Neural crest cell (in vitro differentiated cells): ENCODE measurements at regions not wholly inside any gene's neighbourhood (a gene's known extent, or its start where the extent isn't known, plus 50 kb on each side); places are given as distances from the start of the nearest gene placed in this dataset.

ENCODE experiments used
- DNase-seq: peaks from one replicate; pipeline ENCODE4 v3.0.0; 2021; ENCODE audit warnings: low read depth, mixed read lengths, low spot score
- H3K27ac Mint-ChIP-seq: one replicate; pipeline ENCODE4 v1.8.0; 2021; ENCODE audit warnings: mild to moderate bottlenecking, mixed read lengths; ENCODE audit not compliant: unreplicated experiment
- H3K27me3 Mint-ChIP-seq: 2 replicates; pipeline ENCODE4 v1.8.0; 2021; ENCODE audit warnings: low read depth, mild to moderate bottlenecking, mixed read lengths
- H3K36me3 Mint-ChIP-seq: 2 replicates; pipeline ENCODE4 v1.8.0; 2021; ENCODE audit warnings: low read depth, mild to moderate bottlenecking, mixed read lengths
- H3K4me1 Mint-ChIP-seq: 2 replicates; pipeline ENCODE4 v1.8.0; 2021; ENCODE audit warnings: mixed read lengths
- H3K4me3 Mint-ChIP-seq: one replicate; pipeline ENCODE4 v1.8.0; 2021; ENCODE audit warnings: mild to moderate bottlenecking, mixed read lengths
- H3K9me3 Mint-ChIP-seq: 2 replicates; pipeline ENCODE4 v1.8.0; 2021; ENCODE audit warnings: mixed read lengths
- TF ChIP-seq, protein P1 (sequence below): fragments of 200-600 bp; sonication (generic); conservative IDR thresholded peaks from 2 replicates; pipeline ENCODE4 v1.5.0; 2021; ENCODE audit warnings: antibody characterized with exemption, mild to moderate bottlenecking

- Mint-ChIP-seq H3K36me3 (no peaks in the 10 kb centered on the region), H3K27me3 (no peaks in the 10 kb centered on the region), H3K9me3 (no peaks in the 10 kb centered on the region), H3K27ac (no peak overlapping the region), H3K4me1 (no peaks in the 10 kb centered on the region), H3K4me3 (no peak overlapping the region)
- DNase-seq: no peak
- TF ChIP-seq, protein P1, sequence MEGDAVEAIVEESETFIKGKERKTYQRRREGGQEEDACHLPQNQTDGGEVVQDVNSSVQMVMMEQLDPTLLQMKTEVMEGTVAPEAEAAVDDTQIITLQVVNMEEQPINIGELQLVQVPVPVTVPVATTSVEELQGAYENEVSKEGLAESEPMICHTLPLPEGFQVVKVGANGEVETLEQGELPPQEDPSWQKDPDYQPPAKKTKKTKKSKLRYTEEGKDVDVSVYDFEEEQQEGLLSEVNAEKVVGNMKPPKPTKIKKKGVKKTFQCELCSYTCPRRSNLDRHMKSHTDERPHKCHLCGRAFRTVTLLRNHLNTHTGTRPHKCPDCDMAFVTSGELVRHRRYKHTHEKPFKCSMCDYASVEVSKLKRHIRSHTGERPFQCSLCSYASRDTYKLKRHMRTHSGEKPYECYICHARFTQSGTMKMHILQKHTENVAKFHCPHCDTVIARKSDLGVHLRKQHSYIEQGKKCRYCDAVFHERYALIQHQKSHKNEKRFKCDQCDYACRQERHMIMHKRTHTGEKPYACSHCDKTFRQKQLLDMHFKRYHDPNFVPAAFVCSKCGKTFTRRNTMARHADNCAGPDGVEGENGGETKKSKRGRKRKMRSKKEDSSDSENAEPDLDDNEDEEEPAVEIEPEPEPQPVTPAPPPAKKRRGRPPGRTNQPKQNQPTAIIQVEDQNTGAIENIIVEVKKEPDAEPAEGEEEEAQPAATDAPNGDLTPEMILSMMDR: no peak
These were observed 1973.0 kb upstream of the AGA start for GRCh38 chr4:179415037-179415846.

DNA sequence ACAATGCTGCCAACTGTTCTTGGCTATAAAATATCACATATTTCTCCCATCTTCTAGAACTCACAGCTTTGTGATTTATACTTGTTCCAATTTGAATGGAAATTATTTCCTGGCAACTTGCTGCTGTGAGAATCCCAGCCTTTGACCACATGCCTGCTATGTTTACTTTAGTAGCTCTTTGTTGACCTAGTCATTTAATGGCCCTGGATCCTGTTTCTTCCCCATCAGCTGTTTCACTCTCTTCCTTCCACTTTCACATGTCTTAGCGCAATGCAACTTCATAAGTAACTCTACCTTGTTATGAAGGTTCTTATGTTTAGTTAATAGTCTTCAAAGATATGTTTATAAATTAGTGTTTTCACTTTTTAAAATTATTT is 1973.6 kb upstream of the AGA start:
- TF ChIP-seq, protein P1: no peak
- no peak overlapping the region for H3K27ac Mint-ChIP-seq
- H3K27me3 Mint-ChIP-seq: no peaks in the 10 kb centered on the region
- no peaks in the 10 kb centered on the region for H3K4me1 Mint-ChIP-seq
- H3K36me3 Mint-ChIP-seq: no peaks in the 10 kb centered on the region
- no peak for DNase-seq
- no peaks in the 10 kb centered on the region for H3K9me3 Mint-ChIP-seq
- H3K4me3 Mint-ChIP-seq: no peak overlapping the region

- Mint-ChIP-seq H3K9me3 (no peaks in the 10 kb centered on the region), H3K4me3 (no peak overlapping the region), H3K4me1 (no peaks in the 10 kb centered on the region), H3K27ac (no peak overlapping the region), H3K36me3 (no peaks in the 10 kb centered on the region), H3K27me3 (no peaks in the 10 kb centered on the region)
- no peak for DNase-seq
- TF ChIP-seq, protein P1: no peak
These were observed 1975.1 kb upstream of the AGA start for GRCh38 chr4:179417357-179417756.

DNA sequence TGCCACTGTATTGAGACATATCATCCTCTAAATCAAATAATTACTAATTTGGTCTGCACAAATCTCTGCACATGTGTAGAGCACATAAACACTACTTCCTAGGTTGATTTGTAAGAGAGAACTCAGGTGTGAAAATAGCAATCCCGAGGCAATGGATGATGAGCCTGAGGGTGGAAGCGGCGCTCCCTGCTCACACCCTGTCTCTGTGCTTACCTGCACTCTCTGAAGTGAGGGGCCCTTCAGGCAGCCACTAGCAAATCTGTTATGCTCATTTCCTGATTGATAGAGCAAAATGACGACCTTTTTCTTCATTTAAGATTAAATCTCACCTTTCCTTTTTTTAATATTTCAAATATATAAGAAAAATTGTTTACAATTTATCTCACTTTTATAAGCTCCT is 1995.7 kb upstream of the AGA start:
- Mint-ChIP-seq H3K36me3 (no peaks in the 10 kb centered on the region), H3K4me1 (no peaks in the 10 kb centered on the region), H3K27ac (no peak overlapping the region), H3K27me3 (no peaks in the 10 kb centered on the region), H3K9me3 (no peaks in the 10 kb centered on the region), H3K4me3 (no peak overlapping the region)
- TF ChIP-seq, protein P1: no peak
- no peak for DNase-seq

- no peaks in the 10 kb centered on the region for H3K9me3 Mint-ChIP-seq
- H3K27ac Mint-ChIP-seq: no peak overlapping the region
These were observed 1999.4 kb upstream of the AGA start for GRCh38 chr4:179441596-179441995.

More at GRCh38 chr4:179441596-179441995, 1999.4 kb upstream of the AGA start:
- Mint-ChIP-seq H3K27me3 (no peaks in the 10 kb centered on the region), H3K36me3 (no peaks in the 10 kb centered on the region), H3K4me1 (no peaks in the 10 kb centered on the region), H3K4me3 (no peak overlapping the region)
- DNase-seq: no peak
- TF ChIP-seq, protein P1: no peak
